ENCODE measurements at regions not wholly inside any gene's neighbourhood (a gene's known extent, or its start where the extent isn't known, plus 50 kb on each side); places are given as distances from the start of the nearest gene placed in this dataset.

- DNase-seq (ENCODE audit: low spot score): no peak
- no peak for TF ChIP-seq CTCF (IDR thresholded peaks at IDR 0.05; ENCODE audit: extremely low read depth, insufficient read depth, missing control alignments)
- in situ Hi-C loops (cut with MboI; ENCODE audit: low pct_unique_long_range_greater_than_20kb, low sequenced_read_pairs, unreplicated experiment): no loop called here
Measured at GRCh38 chr10:55852900-55853299, 508.2 kb downstream of the ZWINT start.

GRCh38 chr10:55837273-55837672, 523.8 kb downstream of the ZWINT start:
- no peak for DNase-seq (ENCODE audit: low spot score)
- in situ Hi-C loops (cut with MboI; ENCODE audit: low pct_unique_long_range_greater_than_20kb, low sequenced_read_pairs, unreplicated experiment): no loop called here
- no peak for TF ChIP-seq CTCF (IDR thresholded peaks at IDR 0.05; ENCODE audit: extremely low read depth, insufficient read depth, missing control alignments)

- in situ Hi-C loops (cut with MboI; ENCODE audit: low pct_unique_long_range_greater_than_20kb, low sequenced_read_pairs, unreplicated experiment): no loop called here
- no peak for DNase-seq (ENCODE audit: low spot score)
- no peak for TF ChIP-seq CTCF (IDR thresholded peaks at IDR 0.05; ENCODE audit: extremely low read depth, insufficient read depth, missing control alignments)
Measured at GRCh38 chr10:55822096-55822495, 539.0 kb downstream of the ZWINT start.

- TF ChIP-seq CTCF (IDR thresholded peaks at IDR 0.05; ENCODE audit: extremely low read depth, insufficient read depth, missing control alignments): no peak
- DNase-seq (ENCODE audit: low spot score): no peak
- in situ Hi-C loops (cut with MboI; ENCODE audit: low pct_unique_long_range_greater_than_20kb, low sequenced_read_pairs, unreplicated experiment): no loop called here
Measured at GRCh38 chr10:55820478-55820877, 540.6 kb downstream of the ZWINT start.

GRCh38 chr10:55820071-55820470, 541.0 kb downstream of the ZWINT start:
- DNase-seq (ENCODE audit: low spot score): no peak
- no peak for TF ChIP-seq CTCF (IDR thresholded peaks at IDR 0.05; ENCODE audit: extremely low read depth, insufficient read depth, missing control alignments)
- in situ Hi-C loops (cut with MboI; ENCODE audit: low pct_unique_long_range_greater_than_20kb, low sequenced_read_pairs, unreplicated experiment): no loop called here

GRCh38 chr10:55813451-55814170, 547.4 kb downstream of the ZWINT start:
- TF ChIP-seq CTCF (IDR thresholded peaks at IDR 0.05; ENCODE audit: extremely low read depth, insufficient read depth, missing control alignments): no peak
- in situ Hi-C loops (cut with MboI; ENCODE audit: low pct_unique_long_range_greater_than_20kb, low sequenced_read_pairs, unreplicated experiment): no loop called here
- no peak for DNase-seq (ENCODE audit: low spot score)

All from GM13977 (cell line).